ENCODE measurements at regions not wholly inside any gene's neighbourhood (a gene's known extent, or its start where the extent isn't known, plus 50 kb on each side); places are given as distances from the start of the nearest gene placed in this dataset.

DNA sequence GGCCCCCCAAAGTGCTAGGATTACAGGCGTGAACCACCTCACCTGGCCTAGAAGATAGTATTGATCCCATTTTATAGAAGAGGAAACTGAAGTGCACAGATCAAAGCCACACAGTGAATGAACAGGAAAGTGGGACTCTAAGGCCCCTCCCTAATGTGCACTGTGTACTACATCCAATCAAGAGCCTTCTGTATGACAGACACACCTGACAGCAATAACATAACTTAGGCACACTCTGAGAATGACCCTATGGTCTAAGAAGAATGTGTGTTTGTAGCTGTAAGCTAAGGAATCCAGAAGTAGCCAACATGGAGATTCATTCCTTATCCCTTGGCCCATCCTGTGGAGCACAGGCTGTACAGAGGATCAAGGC is 271.2 kb downstream of the SMARCA2 start:
- H3K9me3 ChIP-seq, result no peaks in the 10 kb centered on the region
- DNase-seq (no peak), ATAC-seq (no peak)
- H3K27me3 ChIP-seq, result no peaks in the 10 kb centered on the region
- H3K27ac ChIP-seq, result no peak overlapping the region
- in situ Hi-C loops (cut with MboI; ENCODE audit: low sequenced_read_pairs in 4 of 4), result no loop called here
- no peak overlapping the region for H3K4me3 ChIP-seq
- no peaks in the 10 kb centered on the region for H3K36me3 ChIP-seq
- TF ChIP-seq, protein P1, sequence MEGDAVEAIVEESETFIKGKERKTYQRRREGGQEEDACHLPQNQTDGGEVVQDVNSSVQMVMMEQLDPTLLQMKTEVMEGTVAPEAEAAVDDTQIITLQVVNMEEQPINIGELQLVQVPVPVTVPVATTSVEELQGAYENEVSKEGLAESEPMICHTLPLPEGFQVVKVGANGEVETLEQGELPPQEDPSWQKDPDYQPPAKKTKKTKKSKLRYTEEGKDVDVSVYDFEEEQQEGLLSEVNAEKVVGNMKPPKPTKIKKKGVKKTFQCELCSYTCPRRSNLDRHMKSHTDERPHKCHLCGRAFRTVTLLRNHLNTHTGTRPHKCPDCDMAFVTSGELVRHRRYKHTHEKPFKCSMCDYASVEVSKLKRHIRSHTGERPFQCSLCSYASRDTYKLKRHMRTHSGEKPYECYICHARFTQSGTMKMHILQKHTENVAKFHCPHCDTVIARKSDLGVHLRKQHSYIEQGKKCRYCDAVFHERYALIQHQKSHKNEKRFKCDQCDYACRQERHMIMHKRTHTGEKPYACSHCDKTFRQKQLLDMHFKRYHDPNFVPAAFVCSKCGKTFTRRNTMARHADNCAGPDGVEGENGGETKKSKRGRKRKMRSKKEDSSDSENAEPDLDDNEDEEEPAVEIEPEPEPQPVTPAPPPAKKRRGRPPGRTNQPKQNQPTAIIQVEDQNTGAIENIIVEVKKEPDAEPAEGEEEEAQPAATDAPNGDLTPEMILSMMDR (IDR thresholded peaks at IDR 0.05 in 4 of 5, conservative IDR thresholded peaks at IDR 0.05 in 1 of 5), result no peak
- TF ChIP-seq POLR2A (IDR thresholded peaks at IDR 0.05), result no peak
- intact Hi-C loops (cut with DNase I; ENCODE audit: low total_unique reads), result no loop called here
- H3K4me1 ChIP-seq, result peaks cover 3 to 6% of the 10 kb centered on the region in 2 donors

GRCh38 chr9:2286825-2287455 is 271.8 kb downstream of the SMARCA2 start:
- Histone ChIP-seq H3K36me3 (no peaks in the 10 kb centered on the region), H3K4me1 (peaks cover 9 to 10% of the 10 kb centered on the region in 2 donors), H3K4me3 (no peak overlapping the region), H3K27ac (no peak overlapping the region), H3K9me3 (no peaks in the 10 kb centered on the region), H3K27me3 (no peaks in the 10 kb centered on the region)
- no peak for ATAC-seq
- TF ChIP-seq, protein P1 (IDR thresholded peaks at IDR 0.05 in 4 of 5, conservative IDR thresholded peaks at IDR 0.05 in 1 of 5), result no peak
- TF ChIP-seq POLR2A (IDR thresholded peaks at IDR 0.05), result no peak
- in situ Hi-C loops (cut with MboI; ENCODE audit: low sequenced_read_pairs in 4 of 4), result no loop called here
- no peak for DNase-seq
- intact Hi-C loops (cut with DNase I; ENCODE audit: low total_unique reads), result no loop called here

DNA sequence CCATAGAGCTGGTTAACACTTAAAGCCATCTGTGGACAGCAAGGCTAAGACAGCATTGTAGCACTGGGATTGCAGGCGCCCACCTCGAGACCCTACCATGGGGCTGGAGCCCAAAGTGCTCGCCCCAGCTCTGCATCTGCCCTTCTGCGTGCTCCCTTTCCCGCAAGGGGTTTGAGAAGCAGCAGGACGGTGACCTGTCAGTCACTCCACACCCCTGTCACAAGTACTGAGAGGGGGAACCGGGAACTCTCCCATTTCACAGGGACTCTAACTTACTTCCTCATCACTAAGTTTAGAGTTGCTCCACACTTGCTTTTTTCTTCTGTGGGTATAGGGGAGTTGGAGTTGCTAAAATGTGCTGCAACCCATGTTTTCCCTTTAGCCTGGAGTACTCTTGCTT is 273.2 kb downstream of the SMARCA2 start:
- in situ Hi-C loops (cut with MboI; ENCODE audit: low sequenced_read_pairs in 4 of 4), result no loop called here
- no peak for ATAC-seq
- DNase-seq, result no peak
- H3K9me3 ChIP-seq, result no peaks in the 10 kb centered on the region
- no peaks in the 10 kb centered on the region for H3K27me3 ChIP-seq
- H3K27ac ChIP-seq, result no peak overlapping the region
- peaks cover 16 to 20% of the 10 kb centered on the region in 2 donors for H3K4me1 ChIP-seq
- no peak overlapping the region for H3K4me3 ChIP-seq
- TF ChIP-seq POLR2A (IDR thresholded peaks at IDR 0.05), result no peak
- TF ChIP-seq, protein P1 (IDR thresholded peaks at IDR 0.05 in 4 of 5, conservative IDR thresholded peaks at IDR 0.05 in 1 of 5), result no peak
- intact Hi-C loops (cut with DNase I; ENCODE audit: low total_unique reads), result no loop called here
- no peaks in the 10 kb centered on the region for H3K36me3 ChIP-seq

GRCh38 chr9:2289263-2289662 is 274.1 kb downstream of the SMARCA2 start:
- Histone ChIP-seq H3K27ac (no peak overlapping the region), H3K4me3 (no peak overlapping the region), H3K36me3 (no peaks in the 10 kb centered on the region), H3K4me1 (peaks cover 18 to 20% of the 10 kb centered on the region in 2 donors), H3K27me3 (no peaks in the 10 kb centered on the region), H3K9me3 (no peaks in the 10 kb centered on the region)
- TF ChIP-seq, protein P1 (IDR thresholded peaks at IDR 0.05 in 4 of 5, conservative IDR thresholded peaks at IDR 0.05 in 1 of 5), result no peak
- ATAC-seq (no peak), DNase-seq (no peak)
- intact Hi-C loops (cut with DNase I; ENCODE audit: low total_unique reads) (no loop called here), in situ Hi-C loops (cut with MboI; ENCODE audit: low sequenced_read_pairs in 4 of 4) (no loop called here)

GRCh38 chr9:2290382-2290781 is 275.2 kb downstream of the SMARCA2 start:
- in situ Hi-C loops (cut with MboI; ENCODE audit: low sequenced_read_pairs in 4 of 4), result no loop called here
- H3K9me3 ChIP-seq, result no peaks in the 10 kb centered on the region
- intact Hi-C loops (cut with DNase I; ENCODE audit: low total_unique reads), result loop anchor here (5.0 kb wide), 2 partner anchors 48 to 133 kb away; no protein-coding TSS in a partner anchor
- no peaks in the 10 kb centered on the region for H3K36me3 ChIP-seq
- H3K4me1 ChIP-seq, result peaks cover 16 to 20% of the 10 kb centered on the region in 2 donors
- no peak overlapping the region for H3K4me3 ChIP-seq
- TF ChIP-seq POLR2A (IDR thresholded peaks at IDR 0.05), result no peak
- TF ChIP-seq, protein P1 (IDR thresholded peaks at IDR 0.05 in 4 of 5, conservative IDR thresholded peaks at IDR 0.05 in 1 of 5), result no peak
- no peaks in the 10 kb centered on the region for H3K27me3 ChIP-seq
- no peak for DNase-seq
- H3K27ac ChIP-seq, result no peak overlapping the region
- no peak for ATAC-seq

Measured in gastrocnemius medialis (tissue), 4 donors.